IMR-90 (cell line): ENCODE measurements at regions not wholly inside any gene's neighbourhood (a gene's known extent, or its start where the extent isn't known, plus 50 kb on each side); places are given as distances from the start of the nearest gene placed in this dataset.

ENCODE experiments used
- ATAC-seq: fragments of 200-7000 bp; cut with Tn5 transposase; 2 replicates; pipeline ENCODE4 v1.9.1; 2020; ENCODE audit warnings: low read depth, mild to moderate bottlenecking, moderate library complexity
- BruUV-seq: library from RNA; stranded (reverse); fragments of 400-500 nt; replicated peaks from 2 replicates; lab custom pipeline; 2021; lab: Mats Ljungman, UMichigan
- CTCF ChIA-PET: fragments of 300-600 bp; formaldehyde crosslinking; extraction: SDS; loops from one replicate; lab custom pipeline; 2021; ENCODE audit warnings: antibody characterized with exemption; lab: Yijun Ruan, JAX
- POLR2A ChIA-PET: fragments of 300-600 bp; sonication (Branson Sonifier 250); formaldehyde crosslinking; loops from one replicate; lab custom pipeline; 2022; ENCODE audit warnings: antibody characterized with exemption; ENCODE audit not compliant: unreplicated experiment; lab: Charles Lee
- DNase-seq: peaks from one replicate; pipeline ENCODE4 v3.0.0; 2013
- H2AFZ ChIP-seq: replicated peaks from 2 replicates; pipeline ENCODE3; 2013; ENCODE audit warnings: low read length, mild to moderate bottlenecking; ENCODE audit not compliant: poor library complexity
- H2AK5ac ChIP-seq: 2 replicates; pipeline ENCODE4 v1.6.1; 2013; ENCODE audit warnings: low read depth, low read length, inconsistent platforms
- H2AK9ac ChIP-seq: replicated peaks from 2 replicates; pipeline ENCODE3; 2013; ENCODE audit warnings: mild to moderate bottlenecking, low read depth, low read length, moderate library complexity; ENCODE audit not compliant: poor library complexity
- H2BK120ac ChIP-seq: 2 replicates; pipeline ENCODE4 v1.6.1; 2013; ENCODE audit warnings: low read depth, low read length, inconsistent platforms
- H2BK15ac ChIP-seq: 3 replicates; pipeline ENCODE4 v1.6.1; 2013; ENCODE audit warnings: low read depth, low read length, inconsistent platforms
- H2BK20ac ChIP-seq: 2 replicates; pipeline ENCODE4 v1.6.1; 2013; ENCODE audit warnings: low read depth, mild to moderate bottlenecking, inconsistent platforms, low read length, moderate library complexity
- H2BK5ac ChIP-seq: 2 replicates; pipeline ENCODE4 v1.6.1; 2013; ENCODE audit warnings: mild to moderate bottlenecking, low read depth, low read length, inconsistent platforms; ENCODE audit not compliant: poor library complexity, severe bottlenecking
- H3K14ac ChIP-seq: replicated peaks from 2 replicates; pipeline ENCODE4 v1.6.1; 2013; ENCODE audit warnings: low read depth, low read length, inconsistent platforms
- H3K18ac ChIP-seq: 2 replicates; pipeline ENCODE4 v1.6.1; 2013; ENCODE audit warnings: low read depth, low read length, control low read depth
- H3K23ac ChIP-seq: 2 replicates; pipeline ENCODE4 v1.6.1; 2013; ENCODE audit warnings: low read depth, low read length, inconsistent platforms
- H3K27ac ChIP-seq: 2 replicates; pipeline ENCODE4 v1.5.1; 2013; ENCODE audit warnings: mild to moderate bottlenecking, control low read depth, low read length; ENCODE audit not compliant: insufficient read depth
- H3K27me3 ChIP-seq: 2 replicates; pipeline ENCODE4 v1.6.1; 2013; ENCODE audit warnings: low read length; ENCODE audit not compliant: control insufficient read depth, insufficient read depth
- H3K36me3 ChIP-seq: 2 replicates; pipeline ENCODE4 v1.6.1; 2013; ENCODE audit warnings: low read length, mixed read lengths; ENCODE audit not compliant: control insufficient read depth, insufficient read depth
- H3K4ac ChIP-seq: 2 replicates; pipeline ENCODE4 v1.6.1; 2013; ENCODE audit warnings: low read depth, low read length, inconsistent platforms
- H3K4me1 ChIP-seq: 2 replicates; pipeline ENCODE4 v1.6.1; 2013; ENCODE audit warnings: low read length, mixed read lengths; ENCODE audit not compliant: control insufficient read depth, insufficient read depth
- H3K4me2 ChIP-seq: 2 replicates; pipeline ENCODE4 v1.6.1; 2013; ENCODE audit warnings: low read depth, mild to moderate bottlenecking, control low read depth, low read length, moderate library complexity
- H3K4me3 ChIP-seq: 2 replicates; pipeline ENCODE4 v1.5.1; 2013; ENCODE audit warnings: low read depth, mild to moderate bottlenecking, control low read depth, low read length, moderate library complexity; ENCODE audit not compliant: insufficient read depth
- H3K56ac ChIP-seq: 2 replicates; pipeline ENCODE4 v1.6.1; 2013; ENCODE audit warnings: low read length, inconsistent platforms; ENCODE audit not compliant: insufficient read depth; ENCODE audit errors: extremely low read depth
- H3K79me1 ChIP-seq, 2 experiments: 2 replicates each; pipeline ENCODE4 v1.6.1; 2013; ENCODE audit warnings: low read length in 2 of 2, inconsistent platforms in 1 of 2, low read depth in 1 of 2
- H3K9ac ChIP-seq: 2 replicates; pipeline ENCODE4 v1.6.1; 2013; ENCODE audit warnings: low read depth, low read length, control low read depth
- H3K9me1 ChIP-seq: 2 replicates; pipeline ENCODE4 v1.6.1; 2013; ENCODE audit warnings: low read length, inconsistent platforms; ENCODE audit not compliant: insufficient read depth
- H3K9me3 ChIP-seq: 2 replicates; pipeline ENCODE4 v1.6.1; 2013; ENCODE audit warnings: low read length; ENCODE audit not compliant: control insufficient read depth, insufficient read depth
- H4K20me1 ChIP-seq: 2 replicates; pipeline ENCODE4 v1.6.1; 2013; ENCODE audit warnings: low read length, inconsistent platforms; ENCODE audit not compliant: insufficient read depth
- H4K5ac ChIP-seq: 2 replicates; pipeline ENCODE4 v1.6.1; 2013; ENCODE audit warnings: mild to moderate bottlenecking, low read depth, low read length, control low read depth
- H4K8ac ChIP-seq, 2 experiments: 2 replicates each; pipeline ENCODE4 v1.6.1; 2013; ENCODE audit warnings: low read depth in 2 of 2, low read length in 2 of 2, control low read depth in 1 of 2, inconsistent platforms in 1 of 2
- H4K91ac ChIP-seq: 2 replicates; pipeline ENCODE4 v1.6.1; 2013; ENCODE audit warnings: low read depth, low read length, inconsistent platforms; ENCODE audit not compliant: insufficient read depth
- CEBPB ChIP-seq: IDR thresholded peaks from 2 replicates; pipeline ENCODE4 v1.6.1; 2012; ENCODE audit warnings: low read depth, low read length, improper control_type of control experiment
- CHD1 ChIP-seq: IDR thresholded peaks from 2 replicates; pipeline ENCODE4 v1.6.1; 2012; ENCODE audit warnings: low read depth, low read length, improper control_type of control experiment
- FOS ChIP-seq: fragments of 150-350 bp; IDR thresholded peaks from 2 replicates; pipeline ENCODE4 v1.6.1; 2016; ENCODE audit warnings: low read depth, low read length
- MXI1 ChIP-seq: IDR thresholded peaks from 2 replicates; pipeline ENCODE4 v1.6.1; 2012; ENCODE audit warnings: low read depth, mild to moderate bottlenecking, low read length, moderate library complexity, borderline replicate concordance
- NFE2L2 ChIP-seq: fragments of 150-350 bp; IDR thresholded peaks from 2 replicates; pipeline ENCODE4 v1.6.1; 2016; ENCODE audit warnings: low read depth, mild to moderate bottlenecking, low read length
- POLR2A ChIP-seq: IDR thresholded peaks from 2 replicates; pipeline ENCODE4 v1.6.1; 2012; ENCODE audit warnings: mild to moderate bottlenecking, low read depth, low read length
- WGBS, 2 experiments: methylation state at CpG; one replicate each; pipeline versions ENCODE4 v1.1.5 to v1.1.7; 2013; ENCODE audit warnings: missing lambda C conversion rate in 2 of 2; ENCODE audit not compliant: insufficient read length in 1 of 2; ENCODE audit errors: extremely low coverage in 2 of 2; 5-methylcytosine and 5-hydroxymethylcytosine counted together
- dilution Hi-C: fragments of 300-500 bp; cut with HindIII; formaldehyde crosslinking; loops from one replicate; pipeline ENCODE4 v1.14.3; 2018; ENCODE audit warnings: low sequenced_read_pairs; ENCODE audit not compliant: unreplicated experiment
- in situ Hi-C: fragments of 300-500 bp; cut with MboI; formaldehyde crosslinking; loops from 3 replicates; pipeline ENCODE4 v1.14.3; 2019; ENCODE audit warnings: low sequenced_read_pairs, inconsistent platforms, mixed read lengths
- intact Hi-C: fragments of 100-400 bp; cut with micrococcal nuclease; formaldehyde crosslinking; loops from 2 replicates; pipeline ENCODE4 v1.10.0; 2022

DNA sequence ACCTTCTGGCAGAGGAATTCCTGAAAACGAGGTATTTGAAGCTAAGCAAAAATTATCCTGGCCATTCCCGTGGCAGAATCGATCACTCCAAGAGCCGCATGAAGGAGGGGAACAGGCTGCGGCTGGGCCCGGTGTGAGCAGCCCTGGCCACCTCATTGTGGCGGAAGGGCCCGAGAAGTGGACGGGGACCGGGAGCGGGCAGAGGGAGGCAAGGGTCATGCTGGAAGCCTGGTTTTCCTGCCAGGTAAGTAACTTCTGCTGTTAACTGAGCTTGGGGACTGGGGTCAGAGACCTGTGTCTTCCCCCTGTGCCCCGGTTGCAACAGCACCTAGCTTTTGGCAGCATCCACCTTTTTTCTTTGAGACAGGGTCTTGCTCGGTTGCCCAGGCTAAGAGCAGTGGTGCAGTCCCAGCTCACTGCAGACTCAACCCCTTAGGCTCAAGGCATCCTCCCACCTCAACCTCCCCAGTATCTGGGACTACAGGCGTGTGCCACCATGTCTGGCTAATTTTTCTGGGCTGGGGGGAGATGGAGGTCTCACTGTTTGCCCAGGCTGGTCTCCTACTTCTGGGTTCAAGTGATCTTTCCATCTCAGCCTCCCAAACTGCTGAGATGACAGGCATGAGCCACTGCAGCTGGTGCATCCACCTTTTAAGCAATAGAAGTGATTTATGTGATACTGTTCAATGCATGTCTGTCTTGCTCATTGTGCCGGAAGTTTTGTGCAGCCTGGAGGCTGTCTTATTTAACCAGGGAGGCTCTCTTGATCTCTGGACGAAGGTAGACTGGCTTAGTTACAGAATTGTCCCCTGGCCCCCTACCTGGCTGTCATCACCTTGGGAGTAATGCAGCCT, 174.0 kb upstream of the MYL2 start:
- no peak overlapping the region for H3K56ac ChIP-seq
- no peak overlapping the region for H3K23ac ChIP-seq
- peaks cover 6% of the 10 kb centered on the region for H3K27me3 ChIP-seq
- DNase-seq = no peak
- no peak for ATAC-seq
- no peak overlapping the region for H2AFZ ChIP-seq
- intact Hi-C loops = no loop called here
- dilution Hi-C loops = no loop called here
- H3K36me3 ChIP-seq = no peaks in the 10 kb centered on the region
- no peak overlapping the region for H4K5ac ChIP-seq
- H4K8ac ChIP-seq = no peak overlapping the region
- H3K79me1 ChIP-seq = no peaks in the 10 kb centered on the region
- no peak overlapping the region for H2AK9ac ChIP-seq
- no peak overlapping the region for H2BK5ac ChIP-seq
- no peak overlapping the region for H4K91ac ChIP-seq
- ChIA-PET POLR2A (no interaction called here), CTCF (no interaction called here)
- no peaks in the 10 kb centered on the region for H3K4me1 ChIP-seq
- no peak overlapping the region for H2BK20ac ChIP-seq
- H2BK15ac ChIP-seq = no peak overlapping the region
- H3K4me2 ChIP-seq = no peak overlapping the region
- no peak overlapping the region for H3K27ac ChIP-seq
- no TSS peak for BruUV-seq
- no peaks in the 10 kb centered on the region for H3K9me3 ChIP-seq
- no peak overlapping the region for H3K9ac ChIP-seq
- in situ Hi-C loops = no loop called here
- no peak overlapping the region for H3K4me3 ChIP-seq
- TF ChIP-seq FOS (no peak), CHD1 (no peak), CEBPB (no peak), POLR2A (no peak), NFE2L2 (no peak), MXI1 (no peak)
- H3K4ac ChIP-seq = no peak overlapping the region
- no peaks in the 10 kb centered on the region for H3K9me1 ChIP-seq
- 0% methylated on average over 1 of the region's 16 CpGs; no CpG with 5 or more reads in 1 of the 2 experiments for WGBS, 2 experiments
- no peak overlapping the region for H2AK5ac ChIP-seq
- H4K20me1 ChIP-seq = no peaks in the 10 kb centered on the region
- no peak overlapping the region for H3K18ac ChIP-seq
- H2BK120ac ChIP-seq = no peak overlapping the region
- H3K14ac ChIP-seq = no peak overlapping the region
